GM12878 (cell line): ENCODE measurements at regions not wholly inside any gene's neighbourhood (a gene's known extent, or its start where the extent isn't known, plus 50 kb on each side); places are given as distances from the start of the nearest gene placed in this dataset.

Experiments used
- ATAC-seq: fragments of 200-7000 bp; cut with Tn5 transposase; 3 replicates; pipeline ENCODE4 v1.9.1; 2020; ENCODE audit warnings: mild to moderate bottlenecking, moderate library complexity
- BruUV-seq: library from RNA; stranded (reverse); fragments of 400-500 nt; replicated peaks from 2 replicates; lab custom pipeline; 2021; lab: Mats Ljungman, UMichigan
- CTCF ChIA-PET: fragments of 300-600 bp; sonication (Branson Sonifier 250); formaldehyde crosslinking; extraction: SDS; loops from one replicate; lab custom pipeline; 2021; ENCODE audit warnings: inconsistent platforms; lab: Yijun Ruan, JAX
- POLR2A ChIA-PET: fragments of 350-600 bp; formaldehyde crosslinking; extraction: SDS; loops from one replicate; lab custom pipeline; 2021; ENCODE audit warnings: inconsistent platforms; lab: Charles Lee
- RAD21 ChIA-PET: fragments of 300-600 bp; sonication (Branson Sonifier 250); formaldehyde crosslinking; loops from one replicate; lab custom pipeline; 2023; ENCODE audit warnings: antibody characterized with exemption; ENCODE audit not compliant: unreplicated experiment; lab: Charles Lee
- SMC1A ChIA-PET: fragments of 300-600 bp; sonication (Branson Sonifier 250); formaldehyde crosslinking; loops from one replicate; lab custom pipeline; 2023; ENCODE audit not compliant: unreplicated experiment, uncharacterized antibody; lab: Charles Lee
- DNase-seq: peaks from one replicate; pipeline ENCODE4 v3.0.0-alpha.2; 2011; ENCODE audit warnings: low read depth, low spot score
- FAIRE-seq: peaks from 3 replicates; lab custom pipeline; 2011; peaks lifted over from hg19 to GRCh38; lab: Jason Lieb, UNC
- H2AFZ ChIP-seq: 2 replicates; pipeline ENCODE4 v1.6.0; 2011; ENCODE audit warnings: low read depth, low read length, control low read depth; ENCODE audit not compliant: control insufficient read depth
- H3K27ac ChIP-seq: 2 replicates; pipeline ENCODE4 v1.5.1; 2011; ENCODE audit warnings: control low read depth; ENCODE audit not compliant: control insufficient read depth, insufficient read depth
- H3K27me3 ChIP-seq, 2 experiments: replicated peaks in 1 of 2; 2 replicates each; pipeline versions ENCODE4 v1.6.0 to v1.6.1; 2011; ENCODE audit warnings: low read length in 1 of 2; ENCODE audit not compliant: control insufficient read depth in 2 of 2, insufficient read depth in 2 of 2
- H3K36me3 ChIP-seq, 2 experiments: 2 replicates each; pipeline ENCODE4 v1.5.1; 2011; ENCODE audit warnings: low read length in 1 of 2; ENCODE audit not compliant: control insufficient read depth in 2 of 2, insufficient read depth in 2 of 2
- H3K4me1 ChIP-seq: 2 replicates; pipeline ENCODE4 v1.6.1; 2011; ENCODE audit warnings: mild to moderate bottlenecking, low read length, moderate library complexity, mixed read lengths; ENCODE audit not compliant: control insufficient read depth, insufficient read depth
- H3K4me2 ChIP-seq: 2 replicates; pipeline ENCODE4 v1.6.0; 2011; ENCODE audit warnings: control low read depth; ENCODE audit not compliant: control insufficient read depth, insufficient read depth
- H3K4me3 ChIP-seq: fragments of 200-600 bp; sonication (generic); 2 replicates; pipeline ENCODE4 v1.5.1; 2016
- H3K79me2 ChIP-seq: 2 replicates; pipeline ENCODE4 v1.6.0; 2011; ENCODE audit warnings: low read length; ENCODE audit not compliant: control insufficient read depth, insufficient read depth
- H3K9ac ChIP-seq: 2 replicates; pipeline ENCODE4 v1.8.0; 2011; ENCODE audit warnings: low read length, control low read depth, mixed read lengths; ENCODE audit not compliant: control insufficient read depth, insufficient read depth
- H3K9me3 ChIP-seq: replicated peaks from 3 replicates; pipeline ENCODE4 v1.5.1; 2011; ENCODE audit warnings: mild to moderate bottlenecking, low read length; ENCODE audit not compliant: control insufficient read depth, insufficient read depth
- H4K20me1 ChIP-seq: 2 replicates; pipeline ENCODE4 v1.6.0; 2011; ENCODE audit not compliant: control insufficient read depth, insufficient read depth
- BACH1 ChIP-seq: fragments of 450-650 bp; IDR thresholded peaks from 2 replicates; pipeline ENCODE4 v1.6.1; 2017; ENCODE audit warnings: mild to moderate bottlenecking, borderline replicate concordance
- CREM ChIP-seq: IDR thresholded peaks from 2 replicates; pipeline ENCODE4 v1.6.1; 2014; ENCODE audit warnings: antibody characterized with exemption, low read depth
- FOS ChIP-seq: IDR thresholded peaks from 3 replicates; pipeline ENCODE4 v1.6.1; 2011; ENCODE audit warnings: borderline replicate concordance; ENCODE audit not compliant: insufficient read length; ENCODE audit errors: extremely low read depth
- RAD51 ChIP-seq: fragments of 450-650 bp; IDR thresholded peaks from 2 replicates; pipeline ENCODE4 v1.6.1; 2016; ENCODE audit warnings: moderate library complexity, mild to moderate bottlenecking, inconsistent platforms
- TCF7 ChIP-seq: IDR thresholded peaks from 2 replicates; pipeline ENCODE4 v1.6.1; 2014; ENCODE audit warnings: antibody characterized with exemption, borderline replicate concordance
- WRNIP1 ChIP-seq: IDR thresholded peaks from 2 replicates; pipeline ENCODE4 v1.6.1; 2011; ENCODE audit warnings: low read depth, low read length, improper control_type of control experiment, borderline replicate concordance
- ZBTB33 ChIP-seq: fragments of 450-650 bp; IDR thresholded peaks from 2 replicates; pipeline ENCODE4 v1.6.1; 2017; ENCODE audit warnings: mild to moderate bottlenecking
- ZNF384 ChIP-seq: IDR thresholded peaks from 2 replicates; pipeline ENCODE4 v1.6.1; 2012; ENCODE audit warnings: low read depth, mild to moderate bottlenecking, low read length, improper control_type of control experiment, borderline replicate concordance
- WGBS: methylation state at CpG from one replicate; pipeline ENCODE4 v1.1.6; 2016; ENCODE audit warnings: low lambda C conversion rate; ENCODE audit not compliant: insufficient replicate concordance, insufficient coverage; ENCODE audit errors: missing lambda C conversion rate; 5-methylcytosine and 5-hydroxymethylcytosine counted together
- in situ Hi-C: fragments of 300-500 bp; cut with MboI; formaldehyde crosslinking; loops from 9 replicates; pipeline ENCODE4 v1.14.3; 2018; ENCODE audit warnings: mixed read lengths
- intact Hi-C: fragments of 100-400 bp; cut with micrococcal nuclease; formaldehyde crosslinking; loops from one replicate; pipeline ENCODE4 v1.14.2; 2022; ENCODE audit not compliant: unreplicated experiment

DNA sequence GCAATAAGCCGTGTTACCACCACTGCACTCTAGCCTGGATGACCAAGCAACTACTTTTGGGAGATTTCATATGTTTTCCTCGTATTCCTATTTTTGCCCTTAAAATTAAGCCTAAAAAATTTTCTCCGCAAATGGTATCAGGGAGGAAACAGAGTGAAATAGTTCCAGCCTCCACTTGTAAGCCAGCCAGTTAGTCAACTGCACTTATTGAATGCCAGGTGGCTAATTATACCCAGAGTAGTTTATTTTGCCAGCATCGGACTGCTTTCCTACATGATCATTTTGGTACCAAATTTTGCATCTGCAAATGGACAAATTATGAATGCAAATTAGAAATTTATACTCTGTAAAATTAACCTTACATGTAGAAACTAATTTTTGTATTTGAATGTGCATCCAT, 90.2 kb upstream of the ARHGAP28 start:
- Histone ChIP-seq H3K9me3 (no peaks in the 10 kb centered on the region), H3K4me2 (no peak overlapping the region), H3K27ac (no peak overlapping the region), H3K27me3 (no peaks in the 10 kb centered on the region), H3K9ac (no peak overlapping the region), H3K4me3 (no peak overlapping the region), H3K4me1 (no peaks in the 10 kb centered on the region), H4K20me1 (no peaks in the 10 kb centered on the region), H3K36me3 (no peaks in the 10 kb centered on the region), H2AFZ (no peak overlapping the region), H3K79me2 (no peaks in the 10 kb centered on the region)
- WGBS = 34% methylated on average over 4 of the region's 4 CpGs
- in situ Hi-C loops = no loop called here
- TF ChIP-seq BACH1 = no peak
- TF ChIP-seq RAD51 = no peak
- no peak for TF ChIP-seq FOS
- no peak for TF ChIP-seq ZNF384
- TF ChIP-seq CREM = no peak
- TF ChIP-seq ZBTB33 = no peak
- no peak for TF ChIP-seq TCF7
- no peak for TF ChIP-seq WRNIP1
- ATAC-seq (no peak), DNase-seq (no peak), FAIRE-seq (no peak)
- POLR2A ChIA-PET = no interaction called here
- no TSS peak for BruUV-seq
- RAD21 ChIA-PET = no interaction called here
- intact Hi-C loops = no loop called here
- SMC1A ChIA-PET = no interaction called here
- CTCF ChIA-PET = no interaction called here
